T-cell (primary cell): ENCODE measurements at regions not wholly inside any gene's neighbourhood (a gene's known extent, or its start where the extent isn't known, plus 50 kb on each side); places are given as distances from the start of the nearest gene placed in this dataset.

Source experiments
- ATAC-seq, 4 experiments: fragments of 200-7000 bp in 3 of 4; fragments of 150-1000 bp in 1 of 4; cut with Tn5 transposase; replicated peaks in 1 of 4; 1 replicate in 3 of 4; 2 replicates in 1 of 4; pipeline ENCODE4 v1.10.0; 2021; ENCODE audit warnings: moderate library complexity in 3 of 4, mild to moderate bottlenecking in 2 of 4, moderate number of reproducible peaks in 1 of 4
- CTCF ChIA-PET, 2 donors: fragments of 300-600 bp; sonication (Branson Sonifier 250); formaldehyde crosslinking; loops; one replicate each; lab custom pipeline; 2022; ENCODE audit warnings: antibody characterized with exemption in 2 of 2; lab: Charles Lee
- POLR2A ChIA-PET, 2 donors: fragments of 300-600 bp; sonication (Branson Sonifier 250); formaldehyde crosslinking; loops; one replicate each; lab custom pipeline; 2022; ENCODE audit warnings: antibody characterized with exemption in 2 of 2; lab: Charles Lee
- DNase-seq, 35 experiments: peaks; one replicate each; pipeline versions ENCODE4 v3.0.0 to v3.0.0-alpha.2; 2013 to 2023
- H3K27ac ChIP-seq: one replicate; pipeline ENCODE4 v1.5.1; 2013; ENCODE audit warnings: low read length
- H3K27me3 ChIP-seq, 2 experiments: replicated peaks in 1 of 2; 1 replicate in 1 of 2; 2 replicates in 1 of 2; pipeline versions ENCODE4 v1.6.1 to v1.7.0; 2013; ENCODE audit warnings: low read length in 1 of 2, mixed read lengths in 1 of 2; ENCODE audit not compliant: control insufficient read depth in 2 of 2, insufficient read depth in 2 of 2; ENCODE audit errors: extremely low read depth in 1 of 2
- H3K36me3 ChIP-seq, 2 donors: 1 replicate in 1 of 2; 2 replicates in 1 of 2; pipeline versions ENCODE4 v1.6.1 to v1.7.0; 2013; ENCODE audit warnings: low read length in 1 of 2; ENCODE audit not compliant: control insufficient read depth in 2 of 2, insufficient read depth in 1 of 2; ENCODE audit errors: extremely low read depth in 1 of 2
- H3K4me1 ChIP-seq, 2 experiments: 1 replicate in 1 of 2; 2 replicates in 1 of 2; pipeline versions ENCODE4 v1.6.1 to v1.7.0; 2013; ENCODE audit warnings: low read length in 2 of 2, mixed read lengths in 1 of 2; ENCODE audit not compliant: insufficient read depth in 2 of 2, control insufficient read depth in 1 of 2; ENCODE audit errors: extremely low read depth in 1 of 2
- H3K4me3 ChIP-seq, 2 donors: 1 replicate in 1 of 2; 2 replicates in 1 of 2; pipeline versions ENCODE4 v1.5.1 to v1.7.0; 2013; ENCODE audit warnings: mild to moderate bottlenecking in 2 of 2, low read length in 1 of 2, moderate library complexity in 1 of 2; ENCODE audit not compliant: control insufficient read depth in 1 of 2; ENCODE audit errors: extremely low read depth in 1 of 2
- H3K9me3 ChIP-seq: 2 replicates; pipeline ENCODE4 v1.7.0; 2013
- H3K27ac Mint-ChIP-seq, 2 donors: one replicate each; pipeline ENCODE4 v1.8.0; 2020 to 2021; ENCODE audit warnings: mild to moderate bottlenecking in 2 of 2, mixed read lengths in 2 of 2
- H3K27me3 Mint-ChIP-seq, 2 donors: one replicate each; pipeline ENCODE4 v1.8.0; 2021 to 2022; ENCODE audit warnings: mixed read lengths in 2 of 2
- H3K36me3 Mint-ChIP-seq: one replicate; pipeline ENCODE4 v1.8.0; 2021; ENCODE audit warnings: mixed read lengths
- H3K4me1 Mint-ChIP-seq, 3 donors: one replicate each; pipeline ENCODE4 v1.8.0; 2020 to 2022; ENCODE audit warnings: mixed read lengths in 3 of 3, mild to moderate bottlenecking in 1 of 3
- H3K4me3 Mint-ChIP-seq, 3 donors: one replicate each; pipeline ENCODE4 v1.8.0; 2020 to 2022; ENCODE audit warnings: mild to moderate bottlenecking in 3 of 3, mixed read lengths in 3 of 3, moderate library complexity in 3 of 3
- H3K9me3 Mint-ChIP-seq, 3 donors: one replicate each; pipeline ENCODE4 v1.8.0; 2020 to 2022; ENCODE audit warnings: mixed read lengths in 3 of 3
- WGBS: methylation state at CpG from one replicate; pipeline ENCODE4 v1.1.5; 2013; ENCODE audit warnings: missing lambda C conversion rate; ENCODE audit not compliant: insufficient coverage; 5-methylcytosine and 5-hydroxymethylcytosine counted together

- no peak overlapping the region for H3K27ac Mint-ChIP-seq
- H3K27ac ChIP-seq: no peak overlapping the region
- H3K36me3 Mint-ChIP-seq: no peaks in the 10 kb centered on the region
- H3K4me3 Mint-ChIP-seq: no peak overlapping the region
- H3K36me3 ChIP-seq: no peaks in the 10 kb centered on the region
- no peaks in the 10 kb centered on the region for H3K9me3 Mint-ChIP-seq
- ATAC-seq (no peak), DNase-seq (no peak)
- H3K27me3 ChIP-seq: peaks cover 0 to 9% of the 10 kb centered on the region in 2 experiments
- peaks cover 16 to 17% of the 10 kb centered on the region in 2 donors for H3K27me3 Mint-ChIP-seq
- no peaks in the 10 kb centered on the region for H3K4me1 Mint-ChIP-seq
- no peaks in the 10 kb centered on the region for H3K4me1 ChIP-seq
- CTCF ChIA-PET: no interaction called here
- 89% methylated on average over 3 of the region's 5 CpGs for WGBS
- POLR2A ChIA-PET: no interaction called here
- H3K9me3 ChIP-seq: no peaks in the 10 kb centered on the region
- no peak overlapping the region for H3K4me3 ChIP-seq
Measured at GRCh38 chr2:60648191-60648590, 94.7 kb upstream of the BCL11A start.

DNA sequence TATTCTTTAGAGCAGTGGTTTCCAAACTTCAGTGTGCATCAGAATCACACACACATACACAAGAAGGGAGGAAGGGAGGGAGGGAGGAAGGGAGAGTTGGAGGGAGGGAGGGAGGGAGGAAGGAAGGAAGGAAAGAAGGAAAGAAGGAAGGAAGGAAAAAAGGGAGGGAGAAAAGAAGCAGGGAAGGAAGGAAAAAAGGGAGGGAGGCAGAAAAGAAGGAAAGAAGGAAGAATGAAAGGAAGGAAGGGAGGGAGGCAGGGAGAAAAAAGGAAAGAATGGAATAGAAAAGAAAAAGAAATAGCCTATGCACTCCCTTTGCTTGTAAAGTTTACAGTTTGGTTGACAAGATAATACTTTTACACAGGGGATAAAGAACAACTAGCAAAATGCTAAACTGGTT is 96.3 kb upstream of the BCL11A start:
- ChIA-PET CTCF (interaction anchor here in 1 of 2 donors (0.7 to 1.1 kb wide), 2 partner anchors 8 to 25 kb away, joined by 3 read pairs; no protein-coding TSS in a partner anchor), POLR2A (no interaction called here)
- H3K4me3 Mint-ChIP-seq: no peak overlapping the region
- Histone ChIP-seq H3K4me1 (no peaks in the 10 kb centered on the region), H3K27me3 (peaks cover 0 to 9% of the 10 kb centered on the region in 2 experiments), H3K9me3 (no peaks in the 10 kb centered on the region), H3K4me3 (no peak overlapping the region), H3K27ac (no peak overlapping the region), H3K36me3 (no peaks in the 10 kb centered on the region)
- H3K36me3 Mint-ChIP-seq: no peaks in the 10 kb centered on the region
- no peaks in the 10 kb centered on the region for H3K4me1 Mint-ChIP-seq
- H3K27me3 Mint-ChIP-seq: peaks cover 13 to 20% of the 10 kb centered on the region in 2 donors
- H3K9me3 Mint-ChIP-seq: no peaks in the 10 kb centered on the region
- no peak for ATAC-seq
- H3K27ac Mint-ChIP-seq: no peak overlapping the region
- DNase-seq: no peak

DNA sequence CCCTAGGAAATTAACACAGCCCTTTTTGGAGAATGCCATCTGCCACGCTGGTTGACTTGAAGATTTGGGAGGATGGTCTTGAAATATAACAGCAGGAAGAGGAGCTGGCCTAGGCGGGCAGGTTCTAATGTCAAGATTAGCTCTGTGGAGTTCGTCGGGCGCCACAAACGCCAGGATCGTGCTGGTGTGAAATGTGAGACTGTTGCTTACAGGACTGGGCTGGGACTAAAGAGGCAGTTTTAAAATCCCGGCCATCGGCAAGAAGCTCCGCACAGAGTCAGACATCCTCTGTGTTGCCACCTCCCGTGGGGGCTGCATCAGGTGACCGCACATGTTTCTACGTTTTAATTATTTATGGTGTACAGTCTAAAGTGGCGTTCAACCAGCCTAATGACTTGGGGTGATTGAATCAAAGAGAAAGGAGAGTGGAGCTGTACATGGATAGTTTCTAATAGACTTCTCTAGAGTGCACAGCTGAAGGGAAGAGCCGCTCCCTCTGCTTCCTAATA is 99.4 kb upstream of the BCL11A start:
- DNase-seq: no peak
- H3K4me3 Mint-ChIP-seq: no peak overlapping the region
- no peaks in the 10 kb centered on the region for H3K36me3 Mint-ChIP-seq
- Histone ChIP-seq H3K9me3 (no peaks in the 10 kb centered on the region), H3K4me1 (no peaks in the 10 kb centered on the region), H3K36me3 (no peaks in the 10 kb centered on the region), H3K27me3 (peaks cover 0 to 7% of the 10 kb centered on the region in 2 experiments), H3K27ac (no peak overlapping the region), H3K4me3 (no peak overlapping the region)
- H3K9me3 Mint-ChIP-seq: no peaks in the 10 kb centered on the region
- no peaks in the 10 kb centered on the region for H3K4me1 Mint-ChIP-seq
- peaks cover 7% of the 10 kb centered on the region in 2 donors for H3K27me3 Mint-ChIP-seq
- CTCF ChIA-PET: no interaction called here
- no peak overlapping the region for H3K27ac Mint-ChIP-seq
- 87% methylated on average over 14 of the region's 15 CpGs for WGBS
- POLR2A ChIA-PET: no interaction called here
- no peak for ATAC-seq

- Mint-ChIP-seq H3K9me3 (no peaks in the 10 kb centered on the region), H3K36me3 (no peaks in the 10 kb centered on the region), H3K27me3 (peaks cover 14 to 17% of the 10 kb centered on the region in 2 donors), H3K4me3 (no peak overlapping the region), H3K4me1 (peaks cover 0 to 4% (median 0%) of the 10 kb centered on the region in 3 donors), H3K27ac (no peak overlapping the region)
- no peaks in the 10 kb centered on the region for H3K36me3 ChIP-seq
- WGBS: 71% methylated on average over 1 of the region's 4 CpGs
- ChIA-PET CTCF (interaction anchor here (0.9 to 1.0 kb wide), 2 partner anchors 8 to 12 kb away, joined by 3 read pairs; no protein-coding TSS in a partner anchor), POLR2A (no interaction called here)
- DNase-seq (no peak), ATAC-seq (no peak)
- peaks cover 0 to 7% of the 10 kb centered on the region in 2 experiments for H3K27me3 ChIP-seq
- H3K27ac ChIP-seq: no peak overlapping the region
- no peak overlapping the region for H3K4me3 ChIP-seq
- no peaks in the 10 kb centered on the region for H3K4me1 ChIP-seq
- no peaks in the 10 kb centered on the region for H3K9me3 ChIP-seq
Measured at GRCh38 chr2:60657673-60658072, 98.4 kb upstream of the PAPOLG start.

DNA sequence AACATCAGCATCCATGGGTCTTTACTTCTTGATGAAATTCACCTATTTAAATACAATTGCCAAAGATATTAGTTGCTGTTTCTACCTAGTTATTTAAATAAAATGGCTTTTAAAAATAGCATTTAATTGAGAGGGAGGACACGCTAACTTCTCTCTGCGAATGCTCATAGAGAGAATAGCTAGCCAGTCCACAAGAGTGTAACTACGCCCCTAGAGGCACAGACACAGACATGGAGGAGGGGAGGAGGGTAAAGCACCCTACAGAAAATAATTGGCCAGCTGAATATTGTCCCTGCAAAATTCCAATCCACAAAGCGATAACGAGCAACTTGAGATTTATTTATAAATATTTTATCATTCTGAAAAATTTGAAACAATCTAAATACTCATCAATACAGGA is 97.0 kb upstream of the PAPOLG start:
- DNase-seq (no peak), ATAC-seq (no peak)
- POLR2A ChIA-PET: no interaction called here
- Histone ChIP-seq H3K36me3 (no peaks in the 10 kb centered on the region), H3K27me3 (peaks cover 0 to 4% of the 10 kb centered on the region in 2 experiments), H3K9me3 (no peaks in the 10 kb centered on the region), H3K4me3 (no peak overlapping the region), H3K4me1 (no peaks in the 10 kb centered on the region), H3K27ac (no peak overlapping the region)
- Mint-ChIP-seq H3K27me3 (peaks cover 14 to 18% of the 10 kb centered on the region in 2 donors), H3K36me3 (no peaks in the 10 kb centered on the region), H3K27ac (no peak overlapping the region), H3K4me3 (no peak overlapping the region), H3K9me3 (peaks cover 0 to 4% (median 0%) of the 10 kb centered on the region in 3 donors), H3K4me1 (peaks cover 0 to 6% (median 0%) of the 10 kb centered on the region in 3 donors)
- WGBS: 100% methylated on average over 2 of the region's 5 CpGs
- CTCF ChIA-PET: no interaction called here

GRCh38 chr2:60661073-60661738 is 94.9 kb upstream of the PAPOLG start:
- Mint-ChIP-seq H3K27ac (no peak overlapping the region), H3K4me3 (no peak overlapping the region), H3K4me1 (peaks cover 0 to 6% (median 0%) of the 10 kb centered on the region in 3 donors), H3K36me3 (no peaks in the 10 kb centered on the region), H3K9me3 (peaks cover 0 to 4% (median 0%) of the 10 kb centered on the region in 3 donors), H3K27me3 (peaks cover 14 to 22% of the 10 kb centered on the region in 2 donors)
- WGBS: 83% methylated on average over 1 of the region's 1 CpG
- no peaks in the 10 kb centered on the region for H3K9me3 ChIP-seq
- no peak overlapping the region for H3K27ac ChIP-seq
- no peaks in the 10 kb centered on the region for H3K36me3 ChIP-seq
- ATAC-seq (no peak), DNase-seq (no peak)
- no peaks in the 10 kb centered on the region for H3K4me1 ChIP-seq
- peaks cover 0 to 4% of the 10 kb centered on the region in 2 experiments for H3K27me3 ChIP-seq
- no peak overlapping the region for H3K4me3 ChIP-seq
- POLR2A ChIA-PET: no interaction called here
- CTCF ChIA-PET: no interaction called here
